NCI-H345 treated with DMSO at 0.1 percent for 48 hours (cell line): ENCODE measurements at regions not wholly inside any gene's neighbourhood (a gene's known extent, or its start where the extent isn't known, plus 50 kb on each side); places are given as distances from the start of the nearest gene placed in this dataset.

Source experiments
- DNase-seq: peaks from one replicate; lab custom pipeline; 2025; ENCODE audit not compliant: unreplicated experiment; lab: John Stamatoyannopoulos, UW

- no peak for DNase-seq
Observed at GRCh38 chr6:92545861-92546260, 873.5 kb downstream of the EPHA7 start.

GRCh38 chr6:92541448-92542060, 877.8 kb downstream of the EPHA7 start:
- DNase-seq = no peak

- DNase-seq = no peak
Observed at GRCh38 chr6:92538926-92539325, 880.4 kb downstream of the EPHA7 start.

- no peak for DNase-seq
Observed at GRCh38 chr6:92538275-92538674, 881.1 kb downstream of the EPHA7 start.

- DNase-seq = no peak
Observed at GRCh38 chr6:92534109-92534508, 885.2 kb downstream of the EPHA7 start.

GRCh38 chr6:92522589-92522988, 896.8 kb downstream of the EPHA7 start:
- no peak for DNase-seq

GRCh38 chr6:92521553-92521952, 897.8 kb downstream of the EPHA7 start:
- no peak for DNase-seq

- no peak for DNase-seq
Observed at GRCh38 chr6:92510137-92510536, 909.2 kb downstream of the EPHA7 start.

GRCh38 chr6:92507552-92507951, 911.8 kb downstream of the EPHA7 start:
- DNase-seq = no peak

- DNase-seq = no peak
Observed at GRCh38 chr6:92504509-92504908, 914.9 kb downstream of the EPHA7 start.

- no peak for DNase-seq
Observed at GRCh38 chr6:92497281-92497680, 922.1 kb downstream of the EPHA7 start.

GRCh38 chr6:92496527-92496926, 922.8 kb downstream of the EPHA7 start:
- no peak for DNase-seq

- DNase-seq = no peak
Observed at GRCh38 chr6:92495242-92495641, 924.1 kb downstream of the EPHA7 start.

- no peak for DNase-seq
Observed at GRCh38 chr6:92485487-92485886, 933.9 kb downstream of the EPHA7 start.

- no peak for DNase-seq
Observed at GRCh38 chr6:92479831-92480230, 939.5 kb downstream of the EPHA7 start.

GRCh38 chr6:92473056-92473455, 946.3 kb downstream of the EPHA7 start:
- DNase-seq = no peak

GRCh38 chr6:92469186-92469828, 950.1 kb downstream of the EPHA7 start:
- DNase-seq = no peak

- DNase-seq = no peak
Observed at GRCh38 chr6:92468066-92468465, 951.3 kb downstream of the EPHA7 start.

- DNase-seq = no peak
Observed at GRCh38 chr6:92460133-92460532, 959.2 kb downstream of the EPHA7 start.

- no peak for DNase-seq
Observed at GRCh38 chr6:92459606-92460005, 959.8 kb downstream of the EPHA7 start.

- no peak for DNase-seq
Observed at GRCh38 chr6:92446052-92446451, 973.3 kb downstream of the EPHA7 start.

GRCh38 chr6:92433911-92434310, 985.4 kb downstream of the EPHA7 start:
- DNase-seq = no peak

GRCh38 chr6:92431502-92431901, 987.9 kb downstream of the EPHA7 start:
- DNase-seq = no peak
